Adrenal gland (tissue), 5 donors: ENCODE measurements at regions not wholly inside any gene's neighbourhood (a gene's known extent, or its start where the extent isn't known, plus 50 kb on each side); places are given as distances from the start of the nearest gene placed in this dataset.
"Not testable (repeated sequence)": the region's sequence is repeated elsewhere in the genome, so short reads cannot be mapped to it uniquely, and the experiment has no call there.

Source experiments
- POLR2A ChIP-seq, 2 donors: fragments of 450-650 bp; IDR thresholded peaks; one replicate each; pipeline ENCODE4 v1.6.1; 2017; ENCODE audit warnings: antibody characterized with exemption in 2 of 2, mild to moderate bottlenecking in 2 of 2, moderate library complexity in 1 of 2
- TF ChIP-seq, protein P1 (sequence below), 6 experiments: fragments of 450-650 bp in 4 of 6; fragments of 200-600 bp in 2 of 6; sonication (generic) in 1 of 6; IDR thresholded peaks; 1 replicate in 5 of 6; 2 replicates in 1 of 6; pipeline versions ENCODE4 v1.5.1 to v1.8.0; 2016 to 2021; ENCODE audit warnings: antibody characterized with exemption in 6 of 6, mild to moderate bottlenecking in 2 of 6, moderate library complexity in 1 of 6
- donor health status: DM: no; HTN: no; CAD: no.

DNA sequence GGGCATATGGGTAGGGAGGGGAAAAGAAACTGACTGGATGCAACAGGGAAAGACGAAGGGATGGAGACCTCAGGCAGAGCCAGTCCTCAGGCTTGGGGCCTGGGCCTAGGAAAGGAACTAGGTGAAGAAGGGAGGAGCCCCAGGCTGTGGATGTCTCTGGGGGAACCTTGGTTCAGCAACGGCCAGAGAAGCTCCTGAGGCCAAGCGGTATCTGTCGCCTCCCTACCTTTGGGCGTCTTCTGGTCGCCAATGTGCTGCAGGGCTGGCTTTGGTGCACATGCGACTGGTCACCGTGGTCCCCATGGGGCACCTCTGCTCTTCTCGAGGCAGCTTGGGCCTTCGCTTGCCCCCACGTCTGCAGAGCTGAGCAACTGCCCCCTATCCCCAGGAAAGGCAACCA is 2195.0 kb upstream of the DEFB115 start:
- TF ChIP-seq, protein P1, sequence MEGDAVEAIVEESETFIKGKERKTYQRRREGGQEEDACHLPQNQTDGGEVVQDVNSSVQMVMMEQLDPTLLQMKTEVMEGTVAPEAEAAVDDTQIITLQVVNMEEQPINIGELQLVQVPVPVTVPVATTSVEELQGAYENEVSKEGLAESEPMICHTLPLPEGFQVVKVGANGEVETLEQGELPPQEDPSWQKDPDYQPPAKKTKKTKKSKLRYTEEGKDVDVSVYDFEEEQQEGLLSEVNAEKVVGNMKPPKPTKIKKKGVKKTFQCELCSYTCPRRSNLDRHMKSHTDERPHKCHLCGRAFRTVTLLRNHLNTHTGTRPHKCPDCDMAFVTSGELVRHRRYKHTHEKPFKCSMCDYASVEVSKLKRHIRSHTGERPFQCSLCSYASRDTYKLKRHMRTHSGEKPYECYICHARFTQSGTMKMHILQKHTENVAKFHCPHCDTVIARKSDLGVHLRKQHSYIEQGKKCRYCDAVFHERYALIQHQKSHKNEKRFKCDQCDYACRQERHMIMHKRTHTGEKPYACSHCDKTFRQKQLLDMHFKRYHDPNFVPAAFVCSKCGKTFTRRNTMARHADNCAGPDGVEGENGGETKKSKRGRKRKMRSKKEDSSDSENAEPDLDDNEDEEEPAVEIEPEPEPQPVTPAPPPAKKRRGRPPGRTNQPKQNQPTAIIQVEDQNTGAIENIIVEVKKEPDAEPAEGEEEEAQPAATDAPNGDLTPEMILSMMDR (IDR thresholded peaks at IDR 0.05), result not testable (repeated sequence)
- not testable (repeated sequence) for TF ChIP-seq POLR2A (IDR thresholded peaks at IDR 0.05)
